ENCODE measurements at regions not wholly inside any gene's neighbourhood (a gene's known extent, or its start where the extent isn't known, plus 50 kb on each side); places are given as distances from the start of the nearest gene placed in this dataset.

DNA sequence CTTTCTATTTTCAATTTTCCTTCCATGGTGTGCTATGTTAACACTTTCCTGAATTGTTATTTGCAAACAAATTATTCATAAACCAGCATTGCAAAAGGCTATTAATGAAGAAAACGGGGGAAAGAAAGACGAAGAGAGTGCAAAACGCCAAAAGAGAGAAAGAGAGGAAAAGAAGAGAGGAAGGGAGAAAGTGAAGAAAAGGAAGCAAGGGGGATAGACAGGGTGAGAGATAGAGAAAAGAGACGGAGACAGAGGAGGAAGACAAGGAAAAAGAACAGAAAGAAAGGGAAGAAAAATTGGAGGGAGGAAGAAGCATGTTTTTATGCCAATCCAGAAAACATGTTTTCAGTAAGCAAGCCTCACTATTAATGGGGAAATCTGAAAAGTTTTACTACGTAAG is 310.6 kb downstream of the TFEC start:
- DNase-seq (ENCODE audit: low read depth in 2 of 3, low spot score in 2 of 3), result no peak

DNA sequence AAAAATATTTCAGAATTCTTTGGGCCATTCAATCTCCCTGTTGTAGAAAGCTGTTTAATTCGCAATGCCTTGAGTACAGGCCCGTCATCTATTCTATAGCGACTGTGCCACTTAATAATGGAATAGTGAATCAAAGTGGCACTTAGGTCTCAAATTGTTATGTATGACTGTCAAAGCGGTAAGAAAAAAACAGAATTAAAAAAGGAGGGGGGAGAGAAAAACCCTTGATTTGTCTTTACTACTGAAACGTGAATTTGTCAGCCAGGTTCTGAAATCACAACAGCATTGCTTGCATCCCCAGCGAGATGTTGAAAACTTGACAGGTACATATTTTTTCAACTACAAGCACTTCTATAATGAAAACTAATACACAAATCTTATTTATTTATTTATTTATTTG is 320.9 kb downstream of the TFEC start:
- no peak for DNase-seq (ENCODE audit: low read depth in 2 of 3, low spot score in 2 of 3)

DNA sequence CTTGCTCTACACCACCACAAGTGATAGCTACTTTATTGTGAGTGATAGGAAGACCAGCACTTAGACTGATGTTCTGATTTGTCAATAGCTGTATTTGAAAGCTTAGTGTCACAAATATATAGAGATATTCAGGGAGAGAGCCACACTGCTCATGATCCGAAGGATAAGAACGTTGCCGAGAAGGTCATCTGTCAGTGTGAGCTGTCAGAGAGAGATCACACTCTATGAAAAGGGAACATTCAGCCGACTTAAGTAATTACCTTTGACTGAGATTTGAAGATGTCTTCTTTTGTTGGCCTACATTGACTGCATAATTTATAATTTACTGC is 322.6 kb downstream of the TFEC start:
- DNase-seq (ENCODE audit: low read depth in 2 of 3, low spot score in 2 of 3), result no peak

DNA sequence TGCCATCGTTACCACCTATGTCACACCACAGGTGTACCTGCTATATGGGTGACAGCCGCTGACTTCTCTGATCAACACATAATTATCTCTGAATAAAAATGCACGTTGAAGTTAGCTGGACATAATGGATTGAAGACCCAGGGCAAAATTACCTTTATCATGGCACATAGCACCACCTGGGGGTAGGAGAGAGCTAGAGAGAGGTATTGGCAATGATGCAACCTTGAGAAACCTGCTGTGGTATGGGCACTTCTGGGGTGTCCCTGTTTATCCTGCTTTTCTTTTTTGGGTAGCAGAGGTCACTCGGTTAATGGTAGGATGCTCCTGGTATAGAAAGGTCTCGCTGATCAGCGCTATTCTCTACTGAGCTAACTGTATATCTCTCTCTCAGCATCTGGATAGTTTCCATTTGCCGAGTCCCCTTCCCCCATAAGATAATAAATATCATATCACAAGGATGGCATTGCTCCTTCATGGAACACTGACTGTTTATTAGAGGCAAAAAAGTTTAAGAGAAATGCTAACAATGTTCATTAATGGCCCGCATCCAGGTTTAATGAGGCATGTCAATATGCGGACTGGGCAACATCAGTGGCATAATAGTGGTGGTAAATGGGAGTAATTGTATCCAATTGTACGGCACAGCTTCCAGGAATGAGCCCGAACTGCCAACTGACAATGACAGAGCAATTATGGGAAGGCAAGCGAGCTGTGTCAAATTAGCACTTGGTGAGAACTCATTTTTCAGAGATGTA is 323.1 kb downstream of the TFEC start:
- peak in 2 of 3 donors; percentile 0 to 14 for DNase-seq (ENCODE audit: low read depth in 2 of 3, low spot score in 2 of 3)

DNA sequence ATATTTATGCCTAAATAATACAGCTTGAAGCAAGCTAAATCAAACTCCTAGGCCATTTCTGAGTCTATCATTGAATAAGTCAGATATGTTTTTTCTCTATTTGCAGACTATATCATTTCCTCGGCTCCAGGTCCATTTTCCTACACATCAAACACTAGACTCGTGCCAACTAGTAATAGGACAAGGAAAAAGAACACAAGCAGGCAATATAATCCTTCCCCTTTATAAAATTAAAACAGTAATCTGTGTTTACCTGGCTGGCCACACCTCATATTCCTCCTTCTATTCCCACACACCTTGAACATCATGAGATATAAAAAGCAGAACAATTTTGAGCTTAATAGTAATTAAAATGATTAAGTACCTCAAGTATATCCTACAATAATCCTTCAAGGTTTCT is 325.7 kb downstream of the TFEC start:
- DNase-seq (ENCODE audit: low read depth in 2 of 3, low spot score in 2 of 3), result no peak

DNA sequence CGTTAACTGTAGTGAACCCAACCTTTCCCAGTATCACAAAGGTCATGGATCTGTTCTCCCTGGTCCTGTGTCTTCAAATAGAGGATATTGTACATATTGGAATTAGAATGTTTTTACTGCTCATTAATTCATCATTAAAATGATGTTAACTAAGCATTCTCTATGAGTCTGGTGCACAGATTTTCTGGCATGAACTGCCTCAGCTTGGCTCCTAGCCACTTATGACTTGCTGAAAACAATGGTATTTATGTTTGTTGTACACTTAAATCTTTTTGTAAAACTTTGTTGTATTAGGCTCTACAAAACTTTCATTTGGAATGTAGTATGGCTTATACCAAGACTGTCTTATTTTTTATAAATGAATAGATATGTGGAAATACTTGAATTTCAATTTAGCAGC is 329.4 kb downstream of the TFEC start:
- no peak for DNase-seq (ENCODE audit: low read depth in 2 of 3, low spot score in 2 of 3)

DNA sequence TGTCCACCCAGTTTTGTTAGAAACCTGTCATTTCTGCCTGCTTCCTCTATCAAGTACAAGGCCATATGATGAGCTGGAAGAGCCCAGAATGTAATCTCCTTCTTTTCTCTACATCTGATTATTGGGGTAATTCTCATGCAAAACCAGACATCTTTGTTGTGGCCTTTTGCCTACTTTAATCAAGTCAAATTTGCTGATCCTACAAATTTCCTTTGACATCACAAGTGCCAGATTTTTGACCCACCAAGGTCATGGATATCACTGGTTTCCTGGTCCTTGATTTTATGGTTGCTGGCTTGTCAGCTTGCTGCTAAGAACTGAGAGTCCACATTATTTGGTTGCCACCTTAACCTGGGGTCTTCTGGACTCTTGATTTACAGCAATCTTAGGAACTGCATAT is 336.1 kb downstream of the TFEC start:
- no peak for DNase-seq (ENCODE audit: low read depth in 2 of 3, low spot score in 2 of 3)

DNA sequence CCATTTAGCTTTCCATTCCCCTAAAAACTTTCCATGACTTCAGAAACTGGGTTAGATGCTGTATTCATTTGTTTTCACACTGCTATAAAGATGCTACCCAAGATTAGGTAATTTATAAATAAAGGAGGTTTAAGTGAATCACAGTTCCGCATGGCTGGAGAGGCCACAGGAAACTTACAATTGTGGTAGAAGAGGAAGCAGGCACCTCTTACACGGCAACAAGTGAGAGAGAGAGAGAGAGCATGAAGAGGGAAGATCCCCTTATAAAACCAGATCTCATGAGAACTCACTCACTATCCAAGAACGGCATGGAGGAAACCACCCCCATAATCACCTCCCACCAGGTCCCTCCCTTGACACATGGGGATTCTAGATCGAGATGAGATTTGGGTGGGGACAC is 336.8 kb downstream of the TFEC start:
- no peak for DNase-seq (ENCODE audit: low read depth in 2 of 3, low spot score in 2 of 3)

DNA sequence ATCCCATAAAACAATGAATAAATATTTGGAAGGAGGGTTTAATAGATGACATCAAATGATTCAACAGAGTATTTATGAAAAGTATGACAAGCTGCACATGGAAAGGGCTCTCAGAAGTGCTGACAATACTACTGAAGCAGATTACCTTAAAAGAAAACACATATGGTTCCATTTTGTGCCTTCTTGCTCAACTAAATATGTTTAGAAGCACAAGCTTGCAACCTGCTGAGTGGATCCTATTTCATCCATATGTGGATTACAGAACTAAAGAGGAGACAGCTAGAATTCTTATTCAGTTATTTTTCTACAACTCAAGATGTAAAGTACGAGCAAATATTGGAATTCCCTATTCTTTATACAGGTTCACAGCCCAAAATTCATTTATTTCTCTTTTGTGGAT is 340.6 kb downstream of the TFEC start:
- no peak for DNase-seq (ENCODE audit: low read depth in 2 of 3, low spot score in 2 of 3)

DNA sequence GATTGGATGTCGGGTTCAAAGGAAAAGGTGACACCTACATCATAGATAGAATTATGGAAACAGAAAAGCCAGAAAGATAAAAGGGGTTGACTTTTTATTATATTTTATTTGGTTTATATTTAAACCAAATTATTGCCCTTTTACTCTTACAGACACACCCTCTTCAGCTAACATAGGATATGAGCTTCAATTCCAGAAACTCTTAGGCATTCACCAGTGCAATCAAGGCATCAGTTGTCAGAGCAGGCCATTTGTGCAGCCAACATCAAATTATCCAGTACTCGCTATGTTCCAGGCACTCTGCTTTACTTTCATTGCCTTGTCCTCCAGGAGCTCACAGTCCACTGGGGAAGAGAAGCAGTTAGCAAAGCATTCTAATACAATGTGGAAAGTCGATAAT is 347.5 kb downstream of the TFEC start:
- no peak for DNase-seq (ENCODE audit: low read depth in 2 of 3, low spot score in 2 of 3)

DNA sequence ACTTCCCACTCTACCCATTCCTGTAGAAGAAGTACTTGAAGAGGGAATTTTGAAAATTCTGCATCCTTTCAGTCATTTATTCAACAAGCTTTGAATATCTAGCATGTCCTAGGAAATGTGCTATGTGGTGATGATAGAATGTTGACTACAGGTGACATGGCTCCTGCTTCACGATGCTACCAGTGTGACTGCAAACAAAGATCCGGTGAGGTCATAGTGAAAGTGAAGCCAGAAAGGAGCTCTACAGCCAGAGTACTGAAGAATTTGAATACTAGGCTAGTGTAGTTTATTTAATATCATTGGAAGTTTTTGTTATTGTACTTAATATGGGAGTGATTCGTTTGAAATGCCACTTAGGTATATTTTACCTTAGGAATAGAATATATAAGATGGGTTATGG is 348.1 kb downstream of the TFEC start:
- no peak for DNase-seq (ENCODE audit: low read depth in 2 of 3, low spot score in 2 of 3)

DNA sequence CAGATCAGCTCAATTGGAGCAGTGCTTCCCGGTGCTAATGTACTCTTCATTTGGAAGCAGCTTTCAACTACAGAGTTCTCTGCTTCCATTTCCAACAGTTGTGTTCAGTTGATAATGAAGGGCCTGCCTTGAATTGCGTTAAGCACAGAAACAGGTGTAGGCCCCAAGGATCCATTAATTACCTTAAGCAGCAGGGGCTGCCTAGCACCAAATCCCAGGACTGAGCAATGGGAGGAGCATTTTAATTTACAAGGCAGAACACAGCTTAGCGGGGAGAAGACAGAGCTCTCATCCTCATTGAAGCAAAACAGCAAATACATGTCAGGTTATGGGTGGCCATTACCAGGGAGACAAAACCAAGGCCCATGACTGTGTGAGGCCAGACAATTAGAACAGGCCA is 349.6 kb downstream of the TFEC start:
- no peak for DNase-seq (ENCODE audit: low read depth in 2 of 3, low spot score in 2 of 3)

DNA sequence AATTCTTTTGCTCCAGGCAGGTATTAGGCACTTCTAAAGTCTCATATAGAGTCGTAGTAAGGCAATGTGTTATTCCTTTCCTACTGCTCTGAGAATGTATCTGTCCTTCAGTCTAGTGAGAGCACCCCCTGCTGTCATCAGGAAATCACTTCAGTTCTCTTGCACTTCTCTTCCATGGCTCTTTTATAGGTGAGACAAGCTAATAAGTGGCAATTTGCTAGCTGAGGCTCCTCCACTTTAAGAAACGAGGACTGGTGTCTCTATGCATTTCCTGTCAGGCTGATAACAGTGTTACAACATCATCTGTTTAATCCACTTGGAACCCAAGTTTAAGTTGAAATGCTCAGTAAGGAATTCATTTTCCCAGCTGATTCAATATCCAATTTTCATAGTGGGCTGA is 350.6 kb downstream of the TFEC start:
- DNase-seq (ENCODE audit: low read depth in 2 of 3, low spot score in 2 of 3), result peak in 2 of 3 donors; percentile 19 to 55

DNA sequence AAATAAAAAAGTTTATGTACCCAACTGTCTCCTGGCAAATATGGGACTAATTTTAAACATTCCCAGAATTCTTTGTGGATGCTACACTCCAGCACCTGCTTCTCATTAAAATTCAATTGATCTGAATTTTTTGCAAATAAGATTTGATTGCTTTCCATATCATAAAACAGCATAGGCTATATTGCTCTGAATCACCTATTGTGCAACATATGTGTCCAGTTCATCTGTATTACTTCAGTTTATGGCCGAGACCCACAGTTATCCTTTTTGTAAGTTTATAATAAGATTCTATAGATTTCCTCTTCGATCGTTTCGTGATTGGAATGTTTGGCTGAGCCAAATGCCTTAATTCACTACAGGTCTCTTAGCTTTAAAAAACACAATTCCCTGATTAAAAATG is 351.1 kb downstream of the TFEC start:
- no peak for DNase-seq (ENCODE audit: low read depth in 2 of 3, low spot score in 2 of 3)

DNA sequence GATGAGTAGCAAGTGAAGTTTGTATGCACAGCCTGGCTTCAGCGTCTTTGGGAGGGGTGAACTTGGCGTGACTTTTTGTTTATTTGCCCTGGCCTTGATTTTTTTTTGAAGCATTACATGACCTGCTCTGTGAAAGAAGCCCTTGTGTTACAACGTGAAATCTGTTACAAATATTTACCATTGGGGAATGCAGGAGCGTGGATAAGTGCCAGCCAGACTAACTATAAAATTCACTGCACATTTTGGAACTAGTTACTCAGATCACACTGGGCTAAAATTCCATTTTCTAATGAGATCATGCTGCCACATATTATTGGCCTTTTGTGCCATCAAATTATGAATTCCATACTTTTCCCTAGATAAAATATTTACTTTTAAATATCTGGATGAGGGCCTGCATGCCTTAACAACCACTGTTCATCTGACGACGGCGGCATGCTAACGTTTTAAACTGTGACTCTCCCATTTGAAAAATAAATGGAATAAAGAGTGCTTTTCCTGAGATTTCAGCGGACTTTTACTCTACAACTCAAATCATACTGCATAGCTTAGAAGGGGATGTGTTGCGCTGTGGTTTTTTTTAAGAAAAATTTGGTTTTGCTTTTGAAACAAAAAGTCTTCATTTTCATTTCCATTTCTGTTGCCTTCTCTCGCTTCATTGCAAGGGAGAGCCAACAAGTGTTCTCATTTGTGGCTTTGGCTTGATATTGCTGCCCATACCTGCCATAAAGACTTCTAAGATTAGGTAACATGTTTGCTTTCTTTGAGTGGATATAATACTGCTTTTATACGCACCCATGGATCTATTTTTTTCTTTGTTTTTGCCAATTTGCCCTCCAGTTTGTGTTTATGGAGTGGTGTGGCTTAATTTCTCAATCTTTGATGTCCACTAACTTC is 352.2 kb downstream of the TFEC start:
- DNase-seq (ENCODE audit: low read depth in 2 of 3, low spot score in 2 of 3), result no peak

DNA sequence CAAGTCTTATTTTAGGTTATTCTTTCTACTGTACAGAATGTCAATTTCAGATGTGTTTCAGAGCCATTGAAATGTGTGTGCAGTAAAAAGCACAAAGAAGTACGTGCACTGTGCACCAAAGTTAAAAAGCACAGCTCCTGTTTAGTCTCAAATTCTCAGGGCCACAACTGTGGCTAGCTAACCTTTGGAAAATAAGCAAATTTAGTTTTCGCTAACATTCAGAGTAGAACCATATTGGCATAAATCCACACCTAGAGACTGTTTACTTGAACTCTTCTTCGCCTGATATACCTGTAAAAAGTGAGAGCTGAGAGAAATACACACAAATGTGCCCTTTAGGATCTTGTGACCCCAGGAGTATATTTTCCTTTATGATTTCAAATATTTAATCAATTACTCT is 353.9 kb downstream of the TFEC start:
- no peak for DNase-seq (ENCODE audit: low read depth in 2 of 3, low spot score in 2 of 3)

DNA sequence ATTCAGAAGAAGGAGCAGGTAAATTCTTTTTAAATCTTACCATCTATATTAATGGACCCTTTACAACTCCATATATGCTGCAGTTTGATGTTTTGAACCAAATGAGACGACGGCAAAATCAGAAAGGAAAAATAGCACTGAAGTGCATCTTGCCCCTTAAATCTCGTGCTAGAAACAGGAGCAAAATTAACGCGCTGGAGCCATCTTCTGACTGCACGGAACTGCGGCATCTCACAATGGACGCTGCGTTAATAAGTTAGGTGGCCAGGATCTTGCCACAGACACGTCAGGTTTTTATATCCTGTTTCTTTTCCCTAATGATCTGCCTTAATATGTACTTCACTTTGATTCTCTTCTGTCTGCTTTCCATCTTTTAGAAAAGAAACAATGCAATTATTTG is 354.5 kb downstream of the TFEC start:
- DNase-seq (ENCODE audit: low read depth in 2 of 3, low spot score in 2 of 3), result peak in 1 of 3 donors; percentile 1

DNA sequence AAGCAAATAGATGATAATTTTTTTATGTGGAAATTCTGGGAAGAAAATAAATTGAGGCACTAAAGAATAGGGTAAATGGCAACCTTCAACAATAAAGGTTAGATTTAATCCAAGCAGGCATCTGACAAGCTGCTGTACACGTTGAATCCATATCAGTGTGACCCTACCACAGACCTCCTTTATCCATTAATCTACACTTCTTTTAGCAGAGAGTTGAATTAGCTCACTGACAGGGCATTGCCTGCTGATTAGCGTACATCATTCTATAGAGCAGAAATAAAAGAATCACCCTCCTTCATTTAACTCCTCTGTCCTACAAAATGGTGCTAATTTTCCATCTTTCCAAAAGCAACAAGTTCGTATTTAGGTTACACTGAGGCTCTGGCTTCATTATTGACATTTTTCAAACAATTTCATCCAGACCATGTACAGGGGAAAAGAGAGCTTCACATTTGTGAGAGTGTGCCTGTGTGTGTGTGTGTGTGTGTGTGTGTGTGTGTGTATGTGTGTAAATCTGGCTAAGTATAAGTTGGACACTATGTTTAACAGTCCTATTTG is 356.0 kb downstream of the TFEC start:
- DNase-seq (ENCODE audit: low read depth in 2 of 3, low spot score in 2 of 3), result no peak

DNA sequence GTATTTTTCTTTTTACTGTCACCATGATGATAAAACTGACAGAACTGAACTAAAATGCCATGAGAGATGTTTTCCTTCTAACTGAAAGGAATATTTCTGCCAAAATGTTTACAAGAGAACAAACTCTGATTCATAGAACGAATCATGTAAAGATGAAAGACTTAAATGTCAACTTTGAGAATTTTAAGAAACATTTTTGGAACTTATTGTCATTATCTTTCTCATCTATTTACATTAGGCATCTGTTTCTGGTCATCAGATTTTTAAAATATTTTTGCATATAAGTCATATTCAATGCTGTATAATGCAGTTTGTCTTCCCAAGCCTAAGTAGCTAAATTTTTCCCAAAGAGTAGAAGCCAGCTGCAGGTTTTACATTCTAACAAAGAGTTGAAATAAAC is 358.5 kb downstream of the TFEC start:
- DNase-seq (ENCODE audit: low read depth in 2 of 3, low spot score in 2 of 3), result no peak

DNA sequence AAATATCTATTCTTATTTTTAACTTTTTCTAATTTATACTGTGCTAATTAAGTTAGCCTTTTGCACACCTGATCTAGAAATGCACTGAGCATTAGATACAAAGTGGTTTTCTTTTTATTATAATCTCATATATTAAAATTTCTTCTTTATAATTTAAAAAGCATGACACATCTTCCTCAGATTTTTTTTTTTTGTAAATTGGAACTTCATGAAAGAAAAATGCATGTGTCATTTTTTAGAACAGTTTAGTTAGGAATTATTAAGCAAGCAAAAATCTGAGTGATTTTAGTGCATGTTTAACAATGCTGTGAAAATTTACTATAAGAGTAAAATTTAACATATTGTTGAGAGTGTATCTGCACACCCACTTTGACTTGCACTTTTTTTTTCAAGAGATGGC is 367.9 kb downstream of the TFEC start:
- no peak for DNase-seq (ENCODE audit: low read depth in 2 of 3, low spot score in 2 of 3)

DNA sequence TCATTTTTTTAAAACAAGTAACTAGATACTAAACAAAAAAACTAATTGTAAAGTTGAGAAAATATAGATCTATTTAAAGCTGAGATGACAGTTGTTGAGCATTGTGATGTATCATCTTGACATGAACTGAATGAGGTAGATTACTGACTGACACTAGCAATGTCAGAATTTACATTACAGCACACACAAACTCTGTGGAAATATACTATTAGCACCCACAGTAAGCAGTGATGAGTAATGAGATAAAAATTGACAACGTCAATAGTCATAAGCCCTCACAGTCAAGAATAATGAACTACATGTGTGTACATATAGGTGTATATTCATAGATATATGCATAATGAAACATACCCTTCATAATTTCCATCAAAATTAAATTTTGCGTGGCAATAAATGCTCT is 368.4 kb downstream of the TFEC start:
- no peak for DNase-seq (ENCODE audit: low read depth in 2 of 3, low spot score in 2 of 3)

DNA sequence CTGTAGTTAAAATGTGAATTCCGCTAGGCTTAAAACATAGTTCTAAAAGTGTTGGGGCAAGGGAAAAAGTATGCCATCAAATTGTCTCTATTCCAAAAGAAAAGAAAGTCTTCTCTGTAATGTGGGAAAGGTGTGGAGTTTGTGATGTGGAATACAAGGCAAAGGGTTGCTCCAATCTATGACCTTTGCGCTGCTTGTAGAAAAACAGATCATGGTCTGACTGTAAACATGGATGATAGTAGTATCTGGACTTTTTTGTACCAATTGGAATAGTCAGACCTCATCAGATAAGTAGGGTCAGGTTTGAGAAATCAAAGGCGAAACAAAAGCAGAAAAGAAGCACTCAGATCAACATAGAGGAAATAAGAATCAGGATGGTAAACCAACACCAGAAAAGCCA is 372.3 kb downstream of the TFEC start:
- DNase-seq (ENCODE audit: low read depth in 2 of 3, low spot score in 2 of 3), result no peak
